SK-N-MC (cell line): ENCODE measurements at regions not wholly inside any gene's neighbourhood (a gene's known extent, or its start where the extent isn't known, plus 50 kb on each side); places are given as distances from the start of the nearest gene placed in this dataset.

ENCODE experiments used
- EZH2 ChIP-seq: fragments of 200-600 bp; sonication (generic); IDR thresholded peaks from one replicate; pipeline ENCODE4 v1.6.1; 2017; ENCODE audit warnings: antibody characterized with exemption
- POLR2AphosphoS5 ChIP-seq: IDR thresholded peaks from 2 replicates; pipeline ENCODE4 v1.6.1; 2012; ENCODE audit warnings: mild to moderate bottlenecking, low read depth, low read length, borderline replicate concordance

DNA sequence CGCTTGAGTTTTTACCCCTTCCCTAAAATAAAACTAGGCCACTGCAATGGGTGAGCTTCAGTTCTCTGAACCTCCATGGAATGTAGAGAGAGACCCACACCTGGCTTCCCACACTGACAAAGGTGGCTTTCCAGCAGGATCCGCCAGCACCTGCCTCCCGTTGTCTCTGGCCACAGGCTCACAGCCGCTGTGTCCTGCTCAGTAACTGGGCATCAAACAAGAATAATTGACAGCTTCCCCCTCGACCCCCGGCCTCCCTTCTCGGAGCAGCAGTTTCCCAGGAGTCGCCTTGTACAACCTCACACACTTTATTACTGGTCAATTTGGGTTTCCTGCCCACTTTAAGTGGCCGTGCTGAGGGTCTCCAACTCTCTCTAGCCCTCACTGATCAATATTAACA is 586.1 kb upstream of the PSMD7 start:
- no peak for TF ChIP-seq EZH2
- TF ChIP-seq POLR2AphosphoS5, result no peak
